GM21723 (cell line): ENCODE measurements at regions not wholly inside any gene's neighbourhood (a gene's known extent, or its start where the extent isn't known, plus 50 kb on each side); places are given as distances from the start of the nearest gene placed in this dataset.

Experiments
- ATAC-seq: cut with Tn5 transposase; IDR thresholded peaks from one replicate; pipeline ENCODE4 v1.9.1; 2021; ENCODE audit warnings: mild to moderate bottlenecking, moderate library complexity; ENCODE audit not compliant: unreplicated experiment

- ATAC-seq: no peak
These were observed 118.2 kb downstream of the HSD17B3 start for GRCh38 chr9:96183751-96184150.

GRCh38 chr9:96178153-96178552, 123.8 kb downstream of the HSD17B3 start:
- ATAC-seq: no peak

- no peak for ATAC-seq
These were observed 124.3 kb downstream of the HSD17B3 start for GRCh38 chr9:96177719-96178028.

- ATAC-seq: no peak
These were observed 124.8 kb downstream of the HSD17B3 start for GRCh38 chr9:96177005-96177718.

GRCh38 chr9:96175796-96176195, 126.2 kb downstream of the HSD17B3 start:
- ATAC-seq: no peak

GRCh38 chr9:96175001-96175400, 127.0 kb downstream of the HSD17B3 start:
- no peak for ATAC-seq

- ATAC-seq: no peak
These were observed 127.6 kb downstream of the HSD17B3 start for GRCh38 chr9:96174371-96174770.

- no peak for ATAC-seq
These were observed 128.3 kb downstream of the HSD17B3 start for GRCh38 chr9:96173640-96174039.

- no peak for ATAC-seq
These were observed 129.2 kb downstream of the HSD17B3 start for GRCh38 chr9:96172797-96173196.

- no peak for ATAC-seq
These were observed 130.2 kb downstream of the HSD17B3 start for GRCh38 chr9:96171728-96172127.

GRCh38 chr9:96169901-96170300, 132.1 kb downstream of the HSD17B3 start:
- ATAC-seq: no peak

- ATAC-seq: no peak
These were observed 132.5 kb downstream of the HSD17B3 start for GRCh38 chr9:96169484-96169883.

- ATAC-seq: no peak
These were observed 133.1 kb downstream of the HSD17B3 start for GRCh38 chr9:96168882-96169281.

- no peak for ATAC-seq
These were observed 135.0 kb downstream of the HSD17B3 start for GRCh38 chr9:96167011-96167410.

GRCh38 chr9:96164268-96164683, 137.7 kb downstream of the HSD17B3 start:
- no peak for ATAC-seq

- no peak for ATAC-seq
These were observed 138.3 kb downstream of the HSD17B3 start for GRCh38 chr9:96163712-96164111.

GRCh38 chr9:96163161-96163560, 138.8 kb downstream of the HSD17B3 start:
- ATAC-seq: no peak

- no peak for ATAC-seq
These were observed 140.2 kb downstream of the HSD17B3 start for GRCh38 chr9:96161819-96162218.

GRCh38 chr9:96160866-96161265, 141.1 kb downstream of the HSD17B3 start:
- no peak for ATAC-seq

- no peak for ATAC-seq
These were observed 141.8 kb downstream of the HSD17B3 start for GRCh38 chr9:96160168-96160567.

GRCh38 chr9:96159596-96159995, 142.4 kb downstream of the HSD17B3 start:
- ATAC-seq: no peak

- no peak for ATAC-seq
These were observed 142.9 kb downstream of the HSD17B3 start for GRCh38 chr9:96158909-96159575.

- ATAC-seq: no peak
These were observed 143.8 kb downstream of the HSD17B3 start for GRCh38 chr9:96158147-96158546.
